Endodermal cell (in vitro differentiated cells): ENCODE measurements at regions not wholly inside any gene's neighbourhood (a gene's known extent, or its start where the extent isn't known, plus 50 kb on each side); places are given as distances from the start of the nearest gene placed in this dataset.

Experiments used
- DNase-seq: peaks from one replicate; pipeline ENCODE4 v3.0.0-alpha.2; 2017
- H3K27ac ChIP-seq: 2 replicates; pipeline ENCODE4 v1.5.1; 2013; ENCODE audit warnings: mild to moderate bottlenecking, low read depth, low read length, moderate library complexity
- H3K27me3 ChIP-seq: 2 replicates; pipeline ENCODE4 v1.6.1; 2013; ENCODE audit warnings: mild to moderate bottlenecking, low read length, moderate library complexity; ENCODE audit not compliant: insufficient read depth, control insufficient read depth, poor library complexity, severe bottlenecking
- H3K36me3 ChIP-seq: 2 replicates; pipeline ENCODE4 v1.7.0; 2013; ENCODE audit warnings: mild to moderate bottlenecking, low read length, moderate library complexity; ENCODE audit not compliant: control insufficient read depth, insufficient read depth
- H3K4me1 ChIP-seq: one replicate; pipeline ENCODE4 v1.7.0; 2013; ENCODE audit warnings: low read length; ENCODE audit not compliant: control insufficient read depth, insufficient read depth
- H3K4me3 ChIP-seq: 2 replicates; pipeline ENCODE4 v1.5.1; 2013; ENCODE audit warnings: mild to moderate bottlenecking, low read length, moderate library complexity
- H3K9ac ChIP-seq: 2 replicates; pipeline ENCODE4 v1.6.1; 2013; ENCODE audit warnings: mild to moderate bottlenecking, low read length, moderate library complexity; ENCODE audit not compliant: poor library complexity, severe bottlenecking; ENCODE audit errors: extremely low read depth
- H3K9me3 ChIP-seq: 2 replicates; pipeline ENCODE4 v1.6.1; 2013; ENCODE audit warnings: mild to moderate bottlenecking, low read length, moderate library complexity; ENCODE audit not compliant: control insufficient read depth
- H3K27ac Mint-ChIP-seq: 2 replicates; pipeline ENCODE4 v1.8.0; 2020; ENCODE audit warnings: mixed read lengths
- H3K27me3 Mint-ChIP-seq: 2 replicates; pipeline ENCODE4 v1.8.0; 2021; ENCODE audit warnings: mild to moderate bottlenecking, mixed read lengths; ENCODE audit not compliant: insufficient read depth
- H3K36me3 Mint-ChIP-seq: 2 replicates; pipeline ENCODE4 v1.8.0; 2020; ENCODE audit warnings: low read depth, mixed read lengths
- H3K4me1 Mint-ChIP-seq: 2 replicates; pipeline ENCODE4 v1.8.0; 2020; ENCODE audit warnings: mixed read lengths
- H3K4me3 Mint-ChIP-seq: 2 replicates; pipeline ENCODE4 v1.8.0; 2020; ENCODE audit warnings: mild to moderate bottlenecking, moderate library complexity, mixed read lengths
- H3K9me3 Mint-ChIP-seq: 2 replicates; pipeline ENCODE4 v1.8.0; 2020; ENCODE audit warnings: mild to moderate bottlenecking, mixed read lengths
- WGBS, 2 experiments: methylation state at CpG; one replicate each; pipeline versions ENCODE4 v1.1.5 to v1.1.7; 2013; ENCODE audit warnings: missing lambda C conversion rate in 2 of 2, mixed read lengths in 1 of 2; ENCODE audit not compliant: insufficient coverage in 1 of 2, insufficient read length in 1 of 2; 5-methylcytosine and 5-hydroxymethylcytosine counted together
- TF ChIP-seq, protein P1 (sequence below): fragments of 200-600 bp; sonication (generic); conservative IDR thresholded peaks from 2 replicates; pipeline ENCODE4 v1.5.0; 2021; ENCODE audit warnings: antibody characterized with exemption, mild to moderate bottlenecking

DNA sequence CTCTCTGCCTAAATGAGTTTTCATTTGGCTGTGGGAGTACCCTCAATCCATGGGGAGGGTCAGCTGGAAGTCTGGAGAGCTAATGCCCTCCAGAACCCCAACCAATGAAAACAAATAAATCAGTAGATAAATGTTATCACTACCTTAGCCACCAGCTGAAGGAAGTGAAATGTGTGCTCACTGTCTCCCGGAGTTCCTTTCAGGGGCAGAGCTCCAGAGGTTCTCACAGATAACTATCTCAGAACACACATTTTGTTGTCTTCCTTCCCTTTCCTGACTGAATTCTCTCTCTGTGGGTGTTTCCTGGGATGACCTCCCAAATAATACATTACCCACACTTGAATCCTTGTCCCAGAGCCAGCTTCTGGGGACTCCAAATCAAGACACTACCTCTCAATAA is 779.6 kb downstream of the DIAPH3 start:
- Histone ChIP-seq H3K9ac (no peak overlapping the region), H3K4me3 (no peak overlapping the region), H3K27me3 (no peaks in the 10 kb centered on the region), H3K9me3 (peaks cover 38% of the 10 kb centered on the region), H3K27ac (no peak overlapping the region), H3K36me3 (no peaks in the 10 kb centered on the region), H3K4me1 (peaks cover 8% of the 10 kb centered on the region)
- TF ChIP-seq, protein P1, sequence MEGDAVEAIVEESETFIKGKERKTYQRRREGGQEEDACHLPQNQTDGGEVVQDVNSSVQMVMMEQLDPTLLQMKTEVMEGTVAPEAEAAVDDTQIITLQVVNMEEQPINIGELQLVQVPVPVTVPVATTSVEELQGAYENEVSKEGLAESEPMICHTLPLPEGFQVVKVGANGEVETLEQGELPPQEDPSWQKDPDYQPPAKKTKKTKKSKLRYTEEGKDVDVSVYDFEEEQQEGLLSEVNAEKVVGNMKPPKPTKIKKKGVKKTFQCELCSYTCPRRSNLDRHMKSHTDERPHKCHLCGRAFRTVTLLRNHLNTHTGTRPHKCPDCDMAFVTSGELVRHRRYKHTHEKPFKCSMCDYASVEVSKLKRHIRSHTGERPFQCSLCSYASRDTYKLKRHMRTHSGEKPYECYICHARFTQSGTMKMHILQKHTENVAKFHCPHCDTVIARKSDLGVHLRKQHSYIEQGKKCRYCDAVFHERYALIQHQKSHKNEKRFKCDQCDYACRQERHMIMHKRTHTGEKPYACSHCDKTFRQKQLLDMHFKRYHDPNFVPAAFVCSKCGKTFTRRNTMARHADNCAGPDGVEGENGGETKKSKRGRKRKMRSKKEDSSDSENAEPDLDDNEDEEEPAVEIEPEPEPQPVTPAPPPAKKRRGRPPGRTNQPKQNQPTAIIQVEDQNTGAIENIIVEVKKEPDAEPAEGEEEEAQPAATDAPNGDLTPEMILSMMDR, result no peak
- peaks cover 24% of the 10 kb centered on the region for H3K4me1 Mint-ChIP-seq
- peaks cover 52% of the 10 kb centered on the region for H3K9me3 Mint-ChIP-seq
- peak overlapping the region; percentile 80 for H3K27ac Mint-ChIP-seq
- no peaks in the 10 kb centered on the region for H3K27me3 Mint-ChIP-seq
- 44 to 71% methylated on average over 1 of the region's 1 CpG for whole genome bisulfite sequencing, 2 experiments
- H3K36me3 Mint-ChIP-seq, result peaks cover 22% of the 10 kb centered on the region
- no peak for DNase-seq
- no peak overlapping the region for H3K4me3 Mint-ChIP-seq

- H3K4me1 Mint-ChIP-seq, result peaks cover 7% of the 10 kb centered on the region
- no peaks in the 10 kb centered on the region for H3K27me3 Mint-ChIP-seq
- H3K4me1 ChIP-seq, result peaks cover 4% of the 10 kb centered on the region
- no peak overlapping the region for H3K27ac ChIP-seq
- H3K9me3 Mint-ChIP-seq, result peaks cover 28% of the 10 kb centered on the region
- WGBS, 2 experiments, result 39 to 82% methylated on average over 1 to 2 of the region's 2 CpGs
- no peak overlapping the region for H3K9ac ChIP-seq
- H3K9me3 ChIP-seq, result peaks cover 34% of the 10 kb centered on the region
- peaks cover 17% of the 10 kb centered on the region for H3K36me3 Mint-ChIP-seq
- peak; percentile 83 for DNase-seq
- no peak overlapping the region for H3K4me3 ChIP-seq
- H3K36me3 ChIP-seq, result no peaks in the 10 kb centered on the region
- H3K4me3 Mint-ChIP-seq, result no peak overlapping the region
- no peak overlapping the region for H3K27ac Mint-ChIP-seq
- H3K27me3 ChIP-seq, result no peaks in the 10 kb centered on the region
- TF ChIP-seq, protein P1, result peak; percentile 91
These were observed 772.0 kb downstream of the DIAPH3 start for GRCh38 chr13:59391696-59392095.

GRCh38 chr13:59392328-59392727 is 771.4 kb downstream of the DIAPH3 start:
- no peak overlapping the region for H3K4me3 Mint-ChIP-seq
- TF ChIP-seq, protein P1, result no peak
- DNase-seq, result no peak
- H3K27ac ChIP-seq, result no peak overlapping the region
- H3K27me3 ChIP-seq, result no peaks in the 10 kb centered on the region
- H3K4me1 Mint-ChIP-seq, result peaks cover 3% of the 10 kb centered on the region
- no peak overlapping the region for H3K4me3 ChIP-seq
- no peaks in the 10 kb centered on the region for H3K27me3 Mint-ChIP-seq
- peaks cover 24% of the 10 kb centered on the region for H3K9me3 Mint-ChIP-seq
- no peak overlapping the region for H3K27ac Mint-ChIP-seq
- H3K36me3 ChIP-seq, result no peaks in the 10 kb centered on the region
- H3K36me3 Mint-ChIP-seq, result peaks cover 17% of the 10 kb centered on the region
- H3K9ac ChIP-seq, result no peak overlapping the region
- H3K9me3 ChIP-seq, result peaks cover 30% of the 10 kb centered on the region
- peaks cover 4% of the 10 kb centered on the region for H3K4me1 ChIP-seq
